B cell (primary cell): ENCODE measurements at regions not wholly inside any gene's neighbourhood (a gene's known extent, or its start where the extent isn't known, plus 50 kb on each side); places are given as distances from the start of the nearest gene placed in this dataset.

ENCODE experiments used
- ATAC-seq: fragments of 200-7000 bp; cut with Tn5 transposase; one replicate; pipeline ENCODE4 v1.10.0; 2021; ENCODE audit warnings: low read depth, mild to moderate bottlenecking, moderate number of reproducible peaks, moderate library complexity
- CTCF ChIA-PET: fragments of 350-600 bp; sonication (Branson Sonifier 250); formaldehyde crosslinking; loops from one replicate; lab custom pipeline; 2021; ENCODE audit warnings: antibody characterized with exemption, inconsistent platforms; lab: Charles Lee
- POLR2A ChIA-PET: fragments of 350-600 bp; sonication (Branson Sonifier 250); formaldehyde crosslinking; loops from one replicate; lab custom pipeline; 2021; ENCODE audit warnings: antibody characterized with exemption; lab: Charles Lee
- DNase-seq: peaks from one replicate; pipeline ENCODE4 v3.0.0; 2013
- H2AFZ ChIP-seq: 2 replicates; pipeline ENCODE4 v1.6.1; 2012; ENCODE audit warnings: mild to moderate bottlenecking, low read depth, low read length; ENCODE audit not compliant: insufficient read depth, poor library complexity, severe bottlenecking
- H3K27ac ChIP-seq, 2 donors: 1 replicate in 1 of 2; 2 replicates in 1 of 2; pipeline ENCODE4 v1.5.1; 2012 to 2013; ENCODE audit warnings: low read length in 2 of 2, mild to moderate bottlenecking in 2 of 2, moderate library complexity in 1 of 2
- H3K27me3 ChIP-seq, 4 experiments: fragments of 200-600 bp in 1 of 4; sonication (generic) in 1 of 4; replicated peaks in 1 of 4; 1 replicate in 2 of 4; 2 replicates in 2 of 4; pipeline versions ENCODE4 v1.6.1 to v1.7.0; 2013 to 2016; ENCODE audit warnings: low read length in 3 of 4, mild to moderate bottlenecking in 2 of 4, mixed read lengths in 1 of 4, moderate library complexity in 1 of 4; ENCODE audit not compliant: insufficient read depth in 4 of 4, control insufficient read depth in 3 of 4; ENCODE audit errors: control extremely low read depth in 1 of 4
- H3K36me3 ChIP-seq, 2 experiments: replicated peaks in 1 of 2; 1 replicate in 1 of 2; 2 replicates in 1 of 2; pipeline versions ENCODE4 v1.6.1 to v1.7.1; 2013; ENCODE audit warnings: low read length in 1 of 2; ENCODE audit not compliant: insufficient read depth in 2 of 2, control insufficient read depth in 1 of 2; ENCODE audit errors: control extremely low read depth in 1 of 2, extremely low read depth in 1 of 2
- H3K4me1 ChIP-seq, 2 donors: fragments of 200-600 bp in 1 of 2; sonication (generic) in 1 of 2; 1 replicate in 1 of 2; 2 replicates in 1 of 2; pipeline versions ENCODE4 v1.5.1 to v1.6.1; 2013 to 2017; ENCODE audit warnings: low read length in 2 of 2; ENCODE audit not compliant: control insufficient read depth in 2 of 2, insufficient read depth in 2 of 2
- H3K4me2 ChIP-seq: replicated peaks from 2 replicates; pipeline ENCODE3; 2012; ENCODE audit warnings: mild to moderate bottlenecking, low read depth, low read length; ENCODE audit not compliant: poor library complexity, severe bottlenecking
- H3K4me3 ChIP-seq, 5 experiments: fragments of 200-600 bp in 1 of 5; sonication (generic) in 1 of 5; 1 replicate in 3 of 5; 2 replicates in 2 of 5; pipeline versions ENCODE4 v1.5.1 to v1.7.0; 2011 to 2016; ENCODE audit warnings: low read length in 4 of 5, mild to moderate bottlenecking in 4 of 5, low read depth in 2 of 5, control low read depth in 1 of 5, moderate library complexity in 1 of 5; ENCODE audit not compliant: insufficient read depth in 1 of 5; ENCODE audit errors: control extremely low read depth in 1 of 5, extremely low read depth in 1 of 5
- H3K79me2 ChIP-seq: fragments of 200-600 bp; sonication (generic); one replicate; pipeline ENCODE4 v1.6.0; 2016; ENCODE audit warnings: low read length; ENCODE audit not compliant: control insufficient read depth, insufficient read depth
- H3K9ac ChIP-seq: fragments of 200-600 bp; sonication (generic); 2 replicates; pipeline ENCODE4 v1.6.1; 2017; ENCODE audit warnings: mild to moderate bottlenecking, low read length, moderate library complexity
- H3K9me3 ChIP-seq, 3 donors: one replicate each; pipeline versions ENCODE4 v1.6.1 to v1.7.1; 2013; ENCODE audit warnings: low read length in 2 of 3; ENCODE audit not compliant: control insufficient read depth in 2 of 3, insufficient read depth in 1 of 3; ENCODE audit errors: control extremely low read depth in 1 of 3
- H4K20me1 ChIP-seq: 2 replicates; pipeline ENCODE4 v1.6.0; 2012; ENCODE audit warnings: mild to moderate bottlenecking, low read length; ENCODE audit not compliant: insufficient read depth, control insufficient read depth, poor library complexity, severe bottlenecking
- H3K27ac Mint-ChIP-seq: one replicate; pipeline ENCODE4 v1.8.0; 2021; ENCODE audit warnings: mixed read lengths
- H3K27me3 Mint-ChIP-seq: one replicate; pipeline ENCODE4 v1.8.0; 2021; ENCODE audit warnings: mixed read lengths
- H3K4me1 Mint-ChIP-seq: one replicate; pipeline ENCODE4 v1.8.0; 2021; ENCODE audit warnings: mixed read lengths
- H3K4me3 Mint-ChIP-seq: one replicate; pipeline ENCODE4 v1.8.0; 2021; ENCODE audit warnings: mixed read lengths
- H3K9me3 Mint-ChIP-seq: one replicate; pipeline ENCODE4 v1.8.0; 2022; ENCODE audit warnings: mixed read lengths; ENCODE audit not compliant: insufficient read depth
- CTCF ChIP-seq: fragments of 200-600 bp; IDR thresholded peaks from one replicate; pipeline ENCODE4 v1.8.0; 2022; ENCODE audit warnings: antibody characterized with exemption, mild to moderate bottlenecking
- EZH2 ChIP-seq: IDR thresholded peaks from 2 replicates; pipeline ENCODE4 v1.6.1; 2012; ENCODE audit warnings: borderline replicate concordance, low read depth, mild to moderate bottlenecking, moderate library complexity, low read length; ENCODE audit not compliant: insufficient read depth, poor library complexity, severe bottlenecking
- WGBS: methylation state at CpG from one replicate; pipeline ENCODE4 v1.1.5; 2013; ENCODE audit warnings: missing lambda C conversion rate; ENCODE audit not compliant: insufficient coverage; 5-methylcytosine and 5-hydroxymethylcytosine counted together
- intact Hi-C: fragments of 100-400 bp; cut with micrococcal nuclease; formaldehyde crosslinking; loops from one replicate; pipeline ENCODE4 v1.10.0; 2022

GRCh38 chr7:68929781-68930261, 668.5 kb upstream of the AUTS2 start:
- Histone ChIP-seq H3K36me3 (no peaks in the 10 kb centered on the region), H3K9me3 (peaks cover 0 to 13% (median 0%) of the 10 kb centered on the region in 3 donors), H2AFZ (no peak overlapping the region), H3K27ac (no peak overlapping the region), H3K27me3 (no peaks in the 10 kb centered on the region), H4K20me1 (no peaks in the 10 kb centered on the region), H3K79me2 (no peaks in the 10 kb centered on the region), H3K4me2 (no peak overlapping the region), H3K9ac (no peak overlapping the region), H3K4me1 (no peaks in the 10 kb centered on the region), H3K4me3 (no peak overlapping the region)
- intact Hi-C loops = no loop called here
- Mint-ChIP-seq H3K9me3 (peaks cover 10% of the 10 kb centered on the region), H3K27me3 (peaks cover 3% of the 10 kb centered on the region), H3K27ac (no peak overlapping the region), H3K4me3 (no peak overlapping the region), H3K4me1 (no peaks in the 10 kb centered on the region)
- ChIA-PET POLR2A (no interaction called here), CTCF (no interaction called here)
- WGBS = 95% methylated on average over 4 of the region's 6 CpGs
- DNase-seq = no peak
- TF ChIP-seq EZH2 = no peak
- TF ChIP-seq CTCF = no peak
- ATAC-seq = no peak

- H3K36me3 ChIP-seq = no peaks in the 10 kb centered on the region
- H3K4me2 ChIP-seq = no peak overlapping the region
- Mint-ChIP-seq H3K27me3 (no peaks in the 10 kb centered on the region), H3K27ac (no peak overlapping the region), H3K4me1 (no peaks in the 10 kb centered on the region), H3K4me3 (no peak overlapping the region), H3K9me3 (peaks cover 5% of the 10 kb centered on the region)
- no peaks in the 10 kb centered on the region for H4K20me1 ChIP-seq
- WGBS = 73% methylated on average over 9 of the region's 10 CpGs
- ChIA-PET CTCF (no interaction called here), POLR2A (no interaction called here)
- H3K79me2 ChIP-seq = no peaks in the 10 kb centered on the region
- no peaks in the 10 kb centered on the region for H3K4me1 ChIP-seq
- DNase-seq (no peak), ATAC-seq (no peak)
- H3K9ac ChIP-seq = no peak overlapping the region
- H3K4me3 ChIP-seq = no peak overlapping the region
- TF ChIP-seq CTCF (no peak), EZH2 (no peak)
- H3K9me3 ChIP-seq = peaks cover 0 to 11% (median 0%) of the 10 kb centered on the region in 3 donors
- H3K27ac ChIP-seq = no peak overlapping the region
- intact Hi-C loops = no loop called here
- H3K27me3 ChIP-seq = no peaks in the 10 kb centered on the region
- H2AFZ ChIP-seq = no peak overlapping the region
Observed at GRCh38 chr7:68936471-68937035, 661.7 kb upstream of the AUTS2 start.
